Mesendoderm (in vitro differentiated cells): ENCODE measurements at regions not wholly inside any gene's neighbourhood (a gene's known extent, or its start where the extent isn't known, plus 50 kb on each side); places are given as distances from the start of the nearest gene placed in this dataset.
A peak's percentile ranks its signal among the peaks of the same experiment; 100 is the strongest.
"Not testable (repeated sequence)": the region's sequence is repeated elsewhere in the genome, so short reads cannot be mapped to it uniquely, and the experiment has no call there.

Source experiments
- DNase-seq: peaks from one replicate; pipeline ENCODE4 v3.0.0; 2013
- H2AK5ac ChIP-seq: 2 replicates; pipeline ENCODE4 v1.6.1; 2013; ENCODE audit warnings: low read length, inconsistent platforms
- H2BK120ac ChIP-seq: 2 replicates; pipeline ENCODE4 v1.6.1; 2013; ENCODE audit warnings: low read depth, mild to moderate bottlenecking, low read length, moderate library complexity, mixed read lengths
- H2BK15ac ChIP-seq: replicated peaks from 2 replicates; pipeline ENCODE4 v1.6.1; 2013; ENCODE audit warnings: low read depth, mild to moderate bottlenecking, moderate library complexity
- H2BK5ac ChIP-seq: 2 replicates; pipeline ENCODE4 v1.6.1; 2013; ENCODE audit warnings: low read length, inconsistent platforms
- H3K18ac ChIP-seq: 2 replicates; pipeline ENCODE4 v1.6.1; 2013; ENCODE audit warnings: mild to moderate bottlenecking, low read length, mixed read lengths
- H3K23ac ChIP-seq: one replicate; pipeline ENCODE4 v1.6.1; 2013; ENCODE audit warnings: low read length
- H3K27ac ChIP-seq: 2 replicates; pipeline ENCODE4 v1.5.1; 2013; ENCODE audit warnings: low read depth, mild to moderate bottlenecking, inconsistent platforms, low read length, moderate library complexity
- H3K27me3 ChIP-seq: 2 replicates; pipeline ENCODE4 v1.6.1; 2013; ENCODE audit warnings: low read length, control low read depth, mild to moderate bottlenecking, inconsistent platforms; ENCODE audit not compliant: insufficient read depth, poor library complexity
- H3K36me3 ChIP-seq: 2 replicates; pipeline ENCODE4 v1.6.1; 2013; ENCODE audit warnings: low read length, inconsistent platforms; ENCODE audit not compliant: control insufficient read depth, insufficient read depth
- H3K4ac ChIP-seq: one replicate; pipeline ENCODE4 v1.6.1; 2013; ENCODE audit warnings: low read depth, mild to moderate bottlenecking, low read length, moderate library complexity
- H3K4me1 ChIP-seq: 2 replicates; pipeline ENCODE4 v1.6.1; 2013; ENCODE audit warnings: low read depth, low read length, inconsistent platforms; ENCODE audit not compliant: control insufficient read depth
- H3K4me2 ChIP-seq: 2 replicates; pipeline ENCODE4 v1.6.1; 2013; ENCODE audit warnings: low read length
- H3K4me3 ChIP-seq: 2 replicates; pipeline ENCODE4 v1.5.1; 2013; ENCODE audit warnings: mild to moderate bottlenecking, low read length
- H3K56ac ChIP-seq: one replicate; pipeline ENCODE4 v1.6.1; 2013; ENCODE audit warnings: low read length
- H3K79me1 ChIP-seq: 2 replicates; pipeline ENCODE4 v1.6.1; 2013; ENCODE audit warnings: low read length, inconsistent platforms
- H3K79me2 ChIP-seq: 2 replicates; pipeline ENCODE4 v1.6.1; 2013; ENCODE audit warnings: mild to moderate bottlenecking, low read length; ENCODE audit not compliant: control insufficient read depth, insufficient read depth
- H3K9ac ChIP-seq: 2 replicates; pipeline ENCODE4 v1.6.1; 2013; ENCODE audit warnings: low read length, inconsistent platforms
- H4K5ac ChIP-seq: one replicate; pipeline ENCODE4 v1.6.1; 2013; ENCODE audit warnings: low read length
- H4K8ac ChIP-seq: one replicate; pipeline ENCODE4 v1.6.1; 2013; ENCODE audit warnings: low read depth, mild to moderate bottlenecking, control low read depth, low read length, moderate library complexity
- WGBS: extraction: QIAGEN DNeasy Blood & Tissue Kit; methylation state at CpG from one replicate; pipeline ENCODE4 v1.1.7; 2013; ENCODE audit warnings: low lambda C conversion rate, missing lambda C conversion rate; ENCODE audit not compliant: insufficient coverage; ENCODE audit errors: extremely low coverage; 5-methylcytosine and 5-hydroxymethylcytosine counted together

- no peak overlapping the region for H2BK120ac ChIP-seq
- H4K8ac ChIP-seq = peak overlapping the region; percentile 41
- DNase-seq = no peak
- H3K4me3 ChIP-seq = no peak overlapping the region
- no peak overlapping the region for H3K4ac ChIP-seq
- H3K9ac ChIP-seq = no peak overlapping the region
- H3K18ac ChIP-seq = no peak overlapping the region
- H3K27me3 ChIP-seq = no peaks in the 10 kb centered on the region
- no peak overlapping the region for H3K27ac ChIP-seq
- no CpG with 5 or more reads among the region's 2 CpGs for WGBS
- peaks cover 3% of the 10 kb centered on the region for H3K4me1 ChIP-seq
- H2BK5ac ChIP-seq = no peak overlapping the region
- H3K36me3 ChIP-seq = no peaks in the 10 kb centered on the region
- no peak overlapping the region for H4K5ac ChIP-seq
- no peak overlapping the region for H3K56ac ChIP-seq
- H3K23ac ChIP-seq = no peak overlapping the region
- H3K79me1 ChIP-seq = no peaks in the 10 kb centered on the region
- no peak overlapping the region for H2BK15ac ChIP-seq
- H3K4me2 ChIP-seq = no peak overlapping the region
- H2AK5ac ChIP-seq = no peak overlapping the region
- no peaks in the 10 kb centered on the region for H3K79me2 ChIP-seq
Measured at GRCh38 chr5:82422001-82422740, 144.0 kb upstream of the RPS23 start.

- WGBS = no CpG with 5 or more reads among the region's 3 CpGs
- Histone ChIP-seq H2BK120ac (no peak overlapping the region), H3K9ac (no peak overlapping the region), H3K23ac (no peak overlapping the region), H3K18ac (no peak overlapping the region), H3K27ac (peak overlapping the region; percentile 38), H3K79me1 (no peaks in the 10 kb centered on the region), H2AK5ac (no peak overlapping the region), H4K8ac (no peak overlapping the region), H3K27me3 (no peaks in the 10 kb centered on the region), H3K4me2 (no peak overlapping the region), H3K4me3 (no peak overlapping the region), H2BK5ac (no peak overlapping the region), H3K56ac (peak overlapping the region; percentile 6), H2BK15ac (peak overlapping the region; percentile 11), H3K79me2 (no peaks in the 10 kb centered on the region), H3K4ac (no peak overlapping the region), H3K36me3 (no peaks in the 10 kb centered on the region), H3K4me1 (peaks cover 3% of the 10 kb centered on the region), H4K5ac (no peak overlapping the region)
- peak; percentile 30 for DNase-seq
Measured at GRCh38 chr5:82421119-82421518, 143.0 kb upstream of the RPS23 start.

GRCh38 chr5:82420524-82420923 lies 142.4 kb upstream of the RPS23 start:
- not testable (repeated sequence) for H3K9ac ChIP-seq, H3K4me3 ChIP-seq, H4K8ac ChIP-seq, H3K18ac ChIP-seq, H3K79me2 ChIP-seq, H2BK5ac ChIP-seq, H3K27me3 ChIP-seq, H3K4ac ChIP-seq, H3K56ac ChIP-seq, H3K79me1 ChIP-seq, H3K27ac ChIP-seq, H4K5ac ChIP-seq, H3K36me3 ChIP-seq, H3K4me1 ChIP-seq, H3K23ac ChIP-seq, H2BK120ac ChIP-seq, H2BK15ac ChIP-seq, H3K4me2 ChIP-seq, H2AK5ac ChIP-seq
- DNase-seq = peak; percentile 16
- WGBS = no CpG with 5 or more reads among the region's 4 CpGs

GRCh38 chr5:82419559-82420332 lies 141.6 kb upstream of the RPS23 start:
- Histone ChIP-seq H3K18ac (no peak overlapping the region), H4K8ac (no peak overlapping the region), H3K4me2 (no peak overlapping the region), H3K9ac (no peak overlapping the region), H2BK5ac (peak overlapping the region; percentile 28), H4K5ac (no peak overlapping the region), H3K4ac (no peak overlapping the region), H3K79me1 (no peaks in the 10 kb centered on the region), H2BK15ac (no peak overlapping the region), H2BK120ac (no peak overlapping the region), H2AK5ac (no peak overlapping the region), H3K36me3 (no peaks in the 10 kb centered on the region), H3K4me3 (no peak overlapping the region), H3K79me2 (no peaks in the 10 kb centered on the region), H3K23ac (no peak overlapping the region), H3K27ac (no peak overlapping the region), H3K4me1 (peaks cover 3% of the 10 kb centered on the region), H3K56ac (peak overlapping the region; percentile 12), H3K27me3 (no peaks in the 10 kb centered on the region)
- no CpG with 5 or more reads among the region's 6 CpGs for WGBS
- peak; percentile 25 for DNase-seq

GRCh38 chr5:82418608-82418950 lies 140.4 kb upstream of the RPS23 start:
- H3K23ac ChIP-seq = no peak overlapping the region
- H3K4me1 ChIP-seq = peaks cover 3% of the 10 kb centered on the region
- H3K4me3 ChIP-seq = no peak overlapping the region
- H3K79me1 ChIP-seq = no peaks in the 10 kb centered on the region
- no peak overlapping the region for H4K5ac ChIP-seq
- no peak overlapping the region for H3K9ac ChIP-seq
- no peak for DNase-seq
- H3K4me2 ChIP-seq = no peak overlapping the region
- no peak overlapping the region for H2BK5ac ChIP-seq
- no peak overlapping the region for H2BK120ac ChIP-seq
- no peak overlapping the region for H2AK5ac ChIP-seq
- no peaks in the 10 kb centered on the region for H3K27me3 ChIP-seq
- no peak overlapping the region for H3K56ac ChIP-seq
- H3K36me3 ChIP-seq = no peaks in the 10 kb centered on the region
- whole genome bisulfite sequencing = no CpG with 5 or more reads among the region's 2 CpGs
- H3K27ac ChIP-seq = no peak overlapping the region
- no peak overlapping the region for H3K18ac ChIP-seq
- H3K79me2 ChIP-seq = no peaks in the 10 kb centered on the region
- H2BK15ac ChIP-seq = no peak overlapping the region
- no peak overlapping the region for H4K8ac ChIP-seq
- no peak overlapping the region for H3K4ac ChIP-seq
